GM12878 (cell line): ENCODE measurements at regions not wholly inside any gene's neighbourhood (a gene's known extent, or its start where the extent isn't known, plus 50 kb on each side); places are given as distances from the start of the nearest gene placed in this dataset.

Experiments
- MYC ChIP-seq: IDR thresholded peaks from 2 replicates; pipeline ENCODE4 v1.6.1; 2011; ENCODE audit warnings: mild to moderate bottlenecking, low read length, moderate library complexity, inconsistent platforms; ENCODE audit not compliant: insufficient read depth, insufficient replicate concordance, insufficient read length, severe bottlenecking
- SIN3A ChIP-seq: IDR thresholded peaks from 2 replicates; pipeline ENCODE4 v1.6.1; 2012; ENCODE audit warnings: low read depth, low read length, improper control_type of control experiment
- SMAD5 ChIP-seq: IDR thresholded peaks from 2 replicates; pipeline ENCODE4 v1.6.1; 2016; ENCODE audit warnings: antibody characterized with exemption, low read depth
- ZBED1 ChIP-seq: IDR thresholded peaks from 2 replicates; pipeline ENCODE4 v1.6.1; 2016; ENCODE audit warnings: borderline replicate concordance
- TF ChIP-seq, protein P1 (sequence below): fragments of 450-650 bp; IDR thresholded peaks from 2 replicates; pipeline ENCODE4 v1.6.1; 2018; ENCODE audit warnings: borderline replicate concordance, mild to moderate bottlenecking; ENCODE audit not compliant: partially characterized antibody
- TF ChIP-seq, protein P2 (sequence below): fragments of 450-650 bp; IDR thresholded peaks from 2 replicates; pipeline ENCODE4 v1.6.1; 2017; ENCODE audit warnings: mild to moderate bottlenecking
- TF ChIP-seq, protein P3 (sequence below): fragments of 150-350 bp; IDR thresholded peaks from 2 replicates; pipeline ENCODE4 v1.6.1; 2014; ENCODE audit warnings: mild to moderate bottlenecking, low read depth, low read length
- TF ChIP-seq, protein P4 (sequence below): IDR thresholded peaks from 2 replicates; pipeline ENCODE4 v1.6.1; 2012; ENCODE audit warnings: mild to moderate bottlenecking, low read depth, low read length

DNA sequence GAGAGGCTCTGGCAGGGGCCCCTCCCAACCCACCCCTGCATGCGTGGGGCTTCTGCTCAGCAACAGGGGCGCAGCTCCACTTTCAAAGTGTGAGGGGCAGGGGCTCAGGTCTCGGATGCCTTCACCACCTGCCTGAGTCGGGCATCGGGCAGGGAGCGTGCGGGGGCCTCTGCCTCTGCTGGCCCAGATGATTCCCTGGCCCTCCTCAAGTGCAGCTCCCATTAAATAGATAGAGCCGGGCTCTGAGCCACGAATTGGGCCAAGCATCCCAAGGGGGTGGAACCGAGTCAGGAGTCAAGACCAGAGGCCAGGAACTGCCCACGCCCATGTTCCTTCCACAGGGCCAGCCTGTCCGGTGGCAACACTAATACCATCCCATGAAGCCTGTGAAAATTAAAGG, 108.9 kb upstream of the FAM20C start (continued):
- TF ChIP-seq, protein P1, sequence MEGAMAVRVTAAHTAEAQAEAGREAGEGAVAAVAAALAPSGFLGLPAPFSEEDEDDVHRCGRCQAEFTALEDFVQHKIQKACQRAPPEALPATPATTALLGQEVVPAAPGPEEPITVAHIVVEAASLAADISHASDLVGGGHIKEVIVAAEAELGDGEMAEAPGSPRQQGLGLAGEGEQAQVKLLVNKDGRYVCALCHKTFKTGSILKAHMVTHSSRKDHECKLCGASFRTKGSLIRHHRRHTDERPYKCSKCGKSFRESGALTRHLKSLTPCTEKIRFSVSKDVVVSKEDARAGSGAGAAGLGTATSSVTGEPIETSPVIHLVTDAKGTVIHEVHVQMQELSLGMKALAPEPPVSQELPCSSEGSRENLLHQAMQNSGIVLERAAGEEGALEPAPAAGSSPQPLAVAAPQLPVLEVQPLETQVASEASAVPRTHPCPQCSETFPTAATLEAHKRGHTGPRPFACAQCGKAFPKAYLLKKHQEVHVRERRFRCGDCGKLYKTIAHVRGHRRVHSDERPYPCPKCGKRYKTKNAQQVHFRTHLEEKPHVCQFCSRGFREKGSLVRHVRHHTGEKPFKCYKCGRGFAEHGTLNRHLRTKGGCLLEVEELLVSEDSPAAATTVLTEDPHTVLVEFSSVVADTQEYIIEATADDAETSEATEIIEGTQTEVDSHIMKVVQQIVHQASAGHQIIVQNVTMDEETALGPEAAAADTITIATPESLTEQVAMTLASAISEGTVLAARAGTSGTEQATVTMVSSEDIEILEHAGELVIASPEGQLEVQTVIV = no peak
- TF ChIP-seq MYC (no peak), SMAD5 (no peak), ZBED1 (no peak), SIN3A (no peak)
- TF ChIP-seq, protein P2, sequence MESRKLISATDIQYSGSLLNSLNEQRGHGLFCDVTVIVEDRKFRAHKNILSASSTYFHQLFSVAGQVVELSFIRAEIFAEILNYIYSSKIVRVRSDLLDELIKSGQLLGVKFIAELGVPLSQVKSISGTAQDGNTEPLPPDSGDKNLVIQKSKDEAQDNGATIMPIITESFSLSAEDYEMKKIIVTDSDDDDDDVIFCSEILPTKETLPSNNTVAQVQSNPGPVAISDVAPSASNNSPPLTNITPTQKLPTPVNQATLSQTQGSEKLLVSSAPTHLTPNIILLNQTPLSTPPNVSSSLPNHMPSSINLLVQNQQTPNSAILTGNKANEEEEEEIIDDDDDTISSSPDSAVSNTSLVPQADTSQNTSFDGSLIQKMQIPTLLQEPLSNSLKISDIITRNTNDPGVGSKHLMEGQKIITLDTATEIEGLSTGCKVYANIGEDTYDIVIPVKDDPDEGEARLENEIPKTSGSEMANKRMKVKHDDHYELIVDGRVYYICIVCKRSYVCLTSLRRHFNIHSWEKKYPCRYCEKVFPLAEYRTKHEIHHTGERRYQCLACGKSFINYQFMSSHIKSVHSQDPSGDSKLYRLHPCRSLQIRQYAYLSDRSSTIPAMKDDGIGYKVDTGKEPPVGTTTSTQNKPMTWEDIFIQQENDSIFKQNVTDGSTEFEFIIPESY = no peak
- TF ChIP-seq, protein P3, sequence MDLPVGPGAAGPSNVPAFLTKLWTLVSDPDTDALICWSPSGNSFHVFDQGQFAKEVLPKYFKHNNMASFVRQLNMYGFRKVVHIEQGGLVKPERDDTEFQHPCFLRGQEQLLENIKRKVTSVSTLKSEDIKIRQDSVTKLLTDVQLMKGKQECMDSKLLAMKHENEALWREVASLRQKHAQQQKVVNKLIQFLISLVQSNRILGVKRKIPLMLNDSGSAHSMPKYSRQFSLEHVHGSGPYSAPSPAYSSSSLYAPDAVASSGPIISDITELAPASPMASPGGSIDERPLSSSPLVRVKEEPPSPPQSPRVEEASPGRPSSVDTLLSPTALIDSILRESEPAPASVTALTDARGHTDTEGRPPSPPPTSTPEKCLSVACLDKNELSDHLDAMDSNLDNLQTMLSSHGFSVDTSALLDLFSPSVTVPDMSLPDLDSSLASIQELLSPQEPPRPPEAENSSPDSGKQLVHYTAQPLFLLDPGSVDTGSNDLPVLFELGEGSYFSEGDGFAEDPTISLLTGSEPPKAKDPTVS = no peak
- TF ChIP-seq, protein P4, sequence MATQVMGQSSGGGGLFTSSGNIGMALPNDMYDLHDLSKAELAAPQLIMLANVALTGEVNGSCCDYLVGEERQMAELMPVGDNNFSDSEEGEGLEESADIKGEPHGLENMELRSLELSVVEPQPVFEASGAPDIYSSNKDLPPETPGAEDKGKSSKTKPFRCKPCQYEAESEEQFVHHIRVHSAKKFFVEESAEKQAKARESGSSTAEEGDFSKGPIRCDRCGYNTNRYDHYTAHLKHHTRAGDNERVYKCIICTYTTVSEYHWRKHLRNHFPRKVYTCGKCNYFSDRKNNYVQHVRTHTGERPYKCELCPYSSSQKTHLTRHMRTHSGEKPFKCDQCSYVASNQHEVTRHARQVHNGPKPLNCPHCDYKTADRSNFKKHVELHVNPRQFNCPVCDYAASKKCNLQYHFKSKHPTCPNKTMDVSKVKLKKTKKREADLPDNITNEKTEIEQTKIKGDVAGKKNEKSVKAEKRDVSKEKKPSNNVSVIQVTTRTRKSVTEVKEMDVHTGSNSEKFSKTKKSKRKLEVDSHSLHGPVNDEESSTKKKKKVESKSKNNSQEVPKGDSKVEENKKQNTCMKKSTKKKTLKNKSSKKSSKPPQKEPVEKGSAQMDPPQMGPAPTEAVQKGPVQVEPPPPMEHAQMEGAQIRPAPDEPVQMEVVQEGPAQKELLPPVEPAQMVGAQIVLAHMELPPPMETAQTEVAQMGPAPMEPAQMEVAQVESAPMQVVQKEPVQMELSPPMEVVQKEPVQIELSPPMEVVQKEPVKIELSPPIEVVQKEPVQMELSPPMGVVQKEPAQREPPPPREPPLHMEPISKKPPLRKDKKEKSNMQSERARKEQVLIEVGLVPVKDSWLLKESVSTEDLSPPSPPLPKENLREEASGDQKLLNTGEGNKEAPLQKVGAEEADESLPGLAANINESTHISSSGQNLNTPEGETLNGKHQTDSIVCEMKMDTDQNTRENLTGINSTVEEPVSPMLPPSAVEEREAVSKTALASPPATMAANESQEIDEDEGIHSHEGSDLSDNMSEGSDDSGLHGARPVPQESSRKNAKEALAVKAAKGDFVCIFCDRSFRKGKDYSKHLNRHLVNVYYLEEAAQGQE = no peak
